Adipocyte (in vitro differentiated cells): ENCODE measurements at regions not wholly inside any gene's neighbourhood (a gene's known extent, or its start where the extent isn't known, plus 50 kb on each side); places are given as distances from the start of the nearest gene placed in this dataset.

Source experiments
- DNase-seq: peaks from one replicate; pipeline ENCODE4 v3.0.0-alpha.2; 2015; ENCODE audit warnings: low read depth
- H3K27me3 ChIP-seq: replicated peaks from 2 replicates; pipeline ENCODE4 v1.7.0; 2013; ENCODE audit warnings: mild to moderate bottlenecking, low read length, moderate library complexity; ENCODE audit not compliant: control insufficient read depth, insufficient read depth
- H3K36me3 ChIP-seq: 2 replicates; pipeline ENCODE4 v1.7.0; 2013; ENCODE audit warnings: low read length, mild to moderate bottlenecking, moderate library complexity; ENCODE audit not compliant: control insufficient read depth, insufficient read depth, severe bottlenecking
- H3K4me1 ChIP-seq: 2 replicates; pipeline ENCODE4 v1.7.0; 2013; ENCODE audit warnings: mild to moderate bottlenecking, low read length, moderate library complexity; ENCODE audit not compliant: control insufficient read depth, insufficient read depth
- H3K4me3 ChIP-seq: 2 replicates; pipeline ENCODE4 v1.7.0; 2013; ENCODE audit warnings: mild to moderate bottlenecking, low read length, moderate library complexity
- H3K9ac ChIP-seq: 2 replicates; pipeline ENCODE4 v1.7.0; 2013; ENCODE audit warnings: mild to moderate bottlenecking, low read length, moderate library complexity
- H3K9me3 ChIP-seq: 2 replicates; pipeline ENCODE4 v1.7.0; 2013; ENCODE audit warnings: mild to moderate bottlenecking, low read length, moderate library complexity; ENCODE audit not compliant: control insufficient read depth

- no peak for DNase-seq
These were observed 81.9 kb upstream of the RAB11FIP2 start for GRCh38 chr10:118128675-118129074.

GRCh38 chr10:118118716-118119115, 72.0 kb upstream of the RAB11FIP2 start:
- Histone ChIP-seq H3K4me3 (no peak overlapping the region), H3K27me3 (no peaks in the 10 kb centered on the region), H3K4me1 (no peaks in the 10 kb centered on the region), H3K9ac (no peak overlapping the region), H3K36me3 (no peaks in the 10 kb centered on the region), H3K9me3 (no peaks in the 10 kb centered on the region)
- no peak for DNase-seq

More at GRCh38 chr10:118128675-118129074, 81.9 kb upstream of the RAB11FIP2 start:
- H3K4me3 ChIP-seq = no peak overlapping the region
- H3K36me3 ChIP-seq = no peaks in the 10 kb centered on the region
- no peaks in the 10 kb centered on the region for H3K27me3 ChIP-seq
- H3K9me3 ChIP-seq = no peaks in the 10 kb centered on the region
- no peak overlapping the region for H3K9ac ChIP-seq
- no peaks in the 10 kb centered on the region for H3K4me1 ChIP-seq

GRCh38 chr10:118116715-118117449, 70.1 kb upstream of the RAB11FIP2 start:
- H3K9ac ChIP-seq = no peak overlapping the region
- no peaks in the 10 kb centered on the region for H3K4me1 ChIP-seq
- DNase-seq = no peak
- no peaks in the 10 kb centered on the region for H3K36me3 ChIP-seq
- H3K27me3 ChIP-seq = no peaks in the 10 kb centered on the region
- no peak overlapping the region for H3K4me3 ChIP-seq
- no peaks in the 10 kb centered on the region for H3K9me3 ChIP-seq

GRCh38 chr10:118116362-118116714, 69.6 kb upstream of the RAB11FIP2 start:
- Histone ChIP-seq H3K36me3 (no peaks in the 10 kb centered on the region), H3K9me3 (no peaks in the 10 kb centered on the region), H3K9ac (no peak overlapping the region), H3K27me3 (no peaks in the 10 kb centered on the region), H3K4me1 (no peaks in the 10 kb centered on the region), H3K4me3 (no peak overlapping the region)
- no peak for DNase-seq

GRCh38 chr10:118115701-118116100, 69.0 kb upstream of the RAB11FIP2 start:
- Histone ChIP-seq H3K36me3 (no peaks in the 10 kb centered on the region), H3K4me3 (no peak overlapping the region), H3K4me1 (no peaks in the 10 kb centered on the region), H3K9me3 (no peaks in the 10 kb centered on the region), H3K27me3 (no peaks in the 10 kb centered on the region), H3K9ac (no peak overlapping the region)
- DNase-seq = no peak

GRCh38 chr10:118114992-118115391, 68.3 kb upstream of the RAB11FIP2 start:
- no peak overlapping the region for H3K4me3 ChIP-seq

GRCh38 chr10:118112543-118113125, 65.9 kb upstream of the RAB11FIP2 start:
- H3K9me3 ChIP-seq = no peaks in the 10 kb centered on the region
- no peaks in the 10 kb centered on the region for H3K36me3 ChIP-seq
- no peak for DNase-seq
- no peak overlapping the region for H3K9ac ChIP-seq
- no peaks in the 10 kb centered on the region for H3K4me1 ChIP-seq
- H3K27me3 ChIP-seq = no peaks in the 10 kb centered on the region
- H3K4me3 ChIP-seq = no peak overlapping the region

More at GRCh38 chr10:118114992-118115391, 68.3 kb upstream of the RAB11FIP2 start:
- H3K36me3 ChIP-seq = no peaks in the 10 kb centered on the region
- H3K27me3 ChIP-seq = no peaks in the 10 kb centered on the region
- H3K9ac ChIP-seq = no peak overlapping the region
- DNase-seq = no peak
- H3K4me1 ChIP-seq = no peaks in the 10 kb centered on the region
- H3K9me3 ChIP-seq = no peaks in the 10 kb centered on the region

- H3K4me3 ChIP-seq = no peak overlapping the region
- H3K4me1 ChIP-seq = no peaks in the 10 kb centered on the region
These were observed 64.0 kb upstream of the RAB11FIP2 start for GRCh38 chr10:118110750-118111149.

GRCh38 chr10:118108194-118109026, 61.7 kb upstream of the RAB11FIP2 start:
- H3K27me3 ChIP-seq = no peaks in the 10 kb centered on the region
- H3K4me1 ChIP-seq = no peaks in the 10 kb centered on the region
- no peaks in the 10 kb centered on the region for H3K9me3 ChIP-seq
- H3K36me3 ChIP-seq = no peaks in the 10 kb centered on the region
- peak; percentile 19 for DNase-seq
- H3K4me3 ChIP-seq = peak overlapping the region; percentile 29
- H3K9ac ChIP-seq = peak overlapping the region; percentile 41

More at GRCh38 chr10:118110750-118111149, 64.0 kb upstream of the RAB11FIP2 start:
- no peaks in the 10 kb centered on the region for H3K36me3 ChIP-seq
- H3K9me3 ChIP-seq = no peaks in the 10 kb centered on the region
- no peaks in the 10 kb centered on the region for H3K27me3 ChIP-seq
- DNase-seq = no peak
- no peak overlapping the region for H3K9ac ChIP-seq

GRCh38 chr10:118107541-118107940, 60.8 kb upstream of the RAB11FIP2 start:
- no peak overlapping the region for H3K9ac ChIP-seq
- H3K9me3 ChIP-seq = no peaks in the 10 kb centered on the region
- no peaks in the 10 kb centered on the region for H3K36me3 ChIP-seq
- peaks cover 7% of the 10 kb centered on the region for H3K4me1 ChIP-seq
- no peaks in the 10 kb centered on the region for H3K27me3 ChIP-seq
- H3K4me3 ChIP-seq = no peak overlapping the region
- no peak for DNase-seq

- peaks cover 12% of the 10 kb centered on the region for H3K4me1 ChIP-seq
- no peak overlapping the region for H3K9ac ChIP-seq
- DNase-seq = no peak
- no peak overlapping the region for H3K4me3 ChIP-seq
- no peaks in the 10 kb centered on the region for H3K27me3 ChIP-seq
- H3K36me3 ChIP-seq = no peaks in the 10 kb centered on the region
- no peaks in the 10 kb centered on the region for H3K9me3 ChIP-seq
These were observed 60.3 kb upstream of the RAB11FIP2 start for GRCh38 chr10:118107040-118107439.
